Activated B cell treated with CpG ODN at 0.5 μM for 24 hours (primary cell): ENCODE measurements at regions not wholly inside any gene's neighbourhood (a gene's known extent, or its start where the extent isn't known, plus 50 kb on each side); places are given as distances from the start of the nearest gene placed in this dataset.

Source experiments
- ATAC-seq: fragments of 200-7000 bp; cut with Tn5 transposase; one replicate; pipeline ENCODE4 v1.10.0; 2021; ENCODE audit warnings: low read depth, mild to moderate bottlenecking, moderate library complexity
- CTCF ChIA-PET: fragments of 350-600 bp; sonication (Branson Sonifier 250); formaldehyde crosslinking; loops from one replicate; lab custom pipeline; 2021; ENCODE audit warnings: antibody characterized with exemption; lab: Charles Lee
- POLR2A ChIA-PET: fragments of 350-600 bp; sonication (Branson Sonifier 250); formaldehyde crosslinking; loops from one replicate; lab custom pipeline; 2021; ENCODE audit warnings: antibody characterized with exemption; lab: Charles Lee
- DNase-seq: peaks from one replicate; pipeline ENCODE4 v3.0.0; 2022
- H3K27ac Mint-ChIP-seq: one replicate; pipeline ENCODE4 v1.8.0; 2020; ENCODE audit warnings: mixed read lengths
- H3K27me3 Mint-ChIP-seq: one replicate; pipeline ENCODE4 v1.8.0; 2021; ENCODE audit warnings: mixed read lengths
- H3K36me3 Mint-ChIP-seq: one replicate; pipeline ENCODE4 v1.8.0; 2021; ENCODE audit warnings: low read depth, mixed read lengths
- H3K4me1 Mint-ChIP-seq: one replicate; pipeline ENCODE4 v1.8.0; 2021; ENCODE audit warnings: mixed read lengths
- H3K4me3 Mint-ChIP-seq: one replicate; pipeline ENCODE4 v1.8.0; 2020; ENCODE audit warnings: mild to moderate bottlenecking, mixed read lengths
- H3K9me3 Mint-ChIP-seq: one replicate; pipeline ENCODE4 v1.8.0; 2020; ENCODE audit warnings: mixed read lengths
- CTCF ChIP-seq: fragments of 200-600 bp; IDR thresholded peaks from one replicate; pipeline ENCODE4 v1.8.0; 2022; ENCODE audit warnings: antibody characterized with exemption, mild to moderate bottlenecking
- intact Hi-C: fragments of 100-400 bp; cut with micrococcal nuclease; formaldehyde crosslinking; loops from one replicate; pipeline ENCODE4 v1.15.1; 2024

GRCh38 chr10:124186956-124187355, 93.6 kb upstream of the CHST15 start:
- H3K4me1 Mint-ChIP-seq, result no peaks in the 10 kb centered on the region
- no peaks in the 10 kb centered on the region for H3K36me3 Mint-ChIP-seq
- H3K9me3 Mint-ChIP-seq, result no peaks in the 10 kb centered on the region
- H3K4me3 Mint-ChIP-seq, result no peak overlapping the region
- ATAC-seq (no peak), DNase-seq (no peak)
- TF ChIP-seq CTCF, result no peak
- peaks cover 3% of the 10 kb centered on the region for H3K27me3 Mint-ChIP-seq
- ChIA-PET CTCF (no interaction called here), POLR2A (no interaction called here)
- intact Hi-C loops, result no loop called here
- H3K27ac Mint-ChIP-seq, result no peak overlapping the region

GRCh38 chr10:124185084-124185483, 91.7 kb upstream of the CHST15 start:
- Mint-ChIP-seq H3K4me1 (no peaks in the 10 kb centered on the region), H3K27me3 (no peaks in the 10 kb centered on the region), H3K36me3 (no peaks in the 10 kb centered on the region), H3K27ac (no peak overlapping the region), H3K4me3 (no peak overlapping the region), H3K9me3 (no peaks in the 10 kb centered on the region)
- ChIA-PET CTCF (no interaction called here), POLR2A (no interaction called here)
- ATAC-seq (no peak), DNase-seq (no peak)
- no peak for TF ChIP-seq CTCF
- intact Hi-C loops, result no loop called here

- Mint-ChIP-seq H3K4me1 (no peaks in the 10 kb centered on the region), H3K27ac (no peak overlapping the region), H3K36me3 (no peaks in the 10 kb centered on the region), H3K9me3 (no peaks in the 10 kb centered on the region), H3K4me3 (no peak overlapping the region), H3K27me3 (no peaks in the 10 kb centered on the region)
- no peak for TF ChIP-seq CTCF
- CTCF ChIA-PET, result interaction anchor here (0.6 kb wide), 1 partner anchor 649 kb away, joined by 3 read pairs; no protein-coding TSS in a partner anchor
- ATAC-seq (no peak), DNase-seq (no peak)
- POLR2A ChIA-PET, result no interaction called here
- intact Hi-C loops, result no loop called here
Measured at GRCh38 chr10:124184208-124184830, 90.9 kb upstream of the CHST15 start.

- H3K9me3 Mint-ChIP-seq, result no peaks in the 10 kb centered on the region
- H3K27me3 Mint-ChIP-seq, result no peaks in the 10 kb centered on the region
- H3K36me3 Mint-ChIP-seq, result no peaks in the 10 kb centered on the region
- DNase-seq (no peak), ATAC-seq (no peak)
- CTCF ChIA-PET, result no interaction called here
- H3K27ac Mint-ChIP-seq, result no peak overlapping the region
- POLR2A ChIA-PET, result no interaction called here
- no peaks in the 10 kb centered on the region for H3K4me1 Mint-ChIP-seq
- TF ChIP-seq CTCF, result no peak
- intact Hi-C loops, result no loop called here
- no peak overlapping the region for H3K4me3 Mint-ChIP-seq
Measured at GRCh38 chr10:124183617-124184016, 90.2 kb upstream of the CHST15 start.

- no peaks in the 10 kb centered on the region for H3K9me3 Mint-ChIP-seq
- ChIA-PET CTCF (no interaction called here), POLR2A (no interaction called here)
- no peak for DNase-seq
- H3K27me3 Mint-ChIP-seq, result no peaks in the 10 kb centered on the region
- no peak overlapping the region for H3K27ac Mint-ChIP-seq
- intact Hi-C loops, result no loop called here
- TF ChIP-seq CTCF, result no peak
- no peak for ATAC-seq
- no peaks in the 10 kb centered on the region for H3K36me3 Mint-ChIP-seq
- no peak overlapping the region for H3K4me3 Mint-ChIP-seq
- no peaks in the 10 kb centered on the region for H3K4me1 Mint-ChIP-seq
Measured at GRCh38 chr10:124182088-124182541, 88.7 kb upstream of the CHST15 start.
